ENCODE measurements at regions not wholly inside any gene's neighbourhood (a gene's known extent, or its start where the extent isn't known, plus 50 kb on each side); places are given as distances from the start of the nearest gene placed in this dataset.

DNA sequence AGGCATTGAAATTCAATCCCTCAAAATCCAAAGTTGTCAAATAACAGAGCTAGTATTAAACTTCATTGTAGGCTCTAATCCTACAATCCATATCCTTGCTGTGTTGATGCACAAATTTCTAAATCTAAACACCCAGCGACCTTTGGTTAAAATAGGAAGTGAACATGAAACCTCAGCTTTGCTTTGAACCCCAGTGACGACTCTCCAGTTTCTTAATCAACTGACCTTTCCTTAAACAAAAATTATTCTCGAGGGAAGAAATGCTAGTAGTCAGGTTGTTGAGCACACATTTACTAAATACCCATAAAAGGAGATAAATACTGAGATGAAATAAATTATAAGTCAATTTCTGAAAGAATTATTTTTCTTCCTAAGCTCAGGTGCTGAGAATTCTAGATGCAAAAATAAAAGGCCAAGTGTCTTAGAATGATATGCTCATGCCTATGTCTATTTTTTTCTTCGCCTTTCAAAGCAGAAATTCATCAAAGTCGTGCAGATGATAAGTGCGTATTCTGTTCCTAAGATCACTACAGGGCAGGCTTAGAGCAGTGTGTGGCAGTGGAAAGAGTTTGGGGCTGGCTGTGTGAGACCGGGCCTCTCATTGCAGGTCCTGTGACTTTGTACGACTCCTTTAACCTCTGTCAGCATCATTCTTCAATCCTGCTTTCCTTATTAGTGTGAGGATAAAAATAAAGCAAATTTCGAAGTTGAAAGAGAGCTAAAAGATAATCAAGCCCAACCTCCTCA lies 208.7 kb downstream of the PRL start:
- TF ChIP-seq CTCF (conservative IDR thresholded peaks at IDR 0.05): no peak
- Mint-ChIP-seq H3K4me3 (no peak overlapping the region), H3K36me3 (peaks cover 19% of the 10 kb centered on the region), H3K27me3 (no peaks in the 10 kb centered on the region), H3K9me3 (peaks cover 8% of the 10 kb centered on the region), H3K4me1 (ENCODE audit: unreplicated experiment) (peaks cover 14% of the 10 kb centered on the region), H3K27ac (no peak overlapping the region)
- no peak for DNase-seq (ENCODE audit: extremely low spot score, unreplicated experiment)

GRCh38 chr6:22091424-22091948 lies 205.3 kb downstream of the PRL start:
- DNase-seq (ENCODE audit: extremely low spot score, unreplicated experiment): no peak
- Mint-ChIP-seq H3K4me1 (ENCODE audit: unreplicated experiment) (peaks cover 21% of the 10 kb centered on the region), H3K27ac (no peak overlapping the region), H3K36me3 (no peaks in the 10 kb centered on the region), H3K4me3 (no peak overlapping the region), H3K9me3 (no peaks in the 10 kb centered on the region), H3K27me3 (no peaks in the 10 kb centered on the region)
- TF ChIP-seq CTCF (conservative IDR thresholded peaks at IDR 0.05): no peak

GRCh38 chr6:22095836-22096235 lies 201.0 kb downstream of the PRL start:
- no peak overlapping the region for H3K27ac Mint-ChIP-seq

GRCh38 chr6:22098601-22099031 lies 198.2 kb downstream of the PRL start:
- Mint-ChIP-seq H3K9me3 (peaks cover 5% of the 10 kb centered on the region), H3K36me3 (peaks cover 6% of the 10 kb centered on the region), H3K27me3 (no peaks in the 10 kb centered on the region), H3K4me1 (ENCODE audit: unreplicated experiment) (peaks cover 17% of the 10 kb centered on the region), H3K4me3 (no peak overlapping the region), H3K27ac (no peak overlapping the region)
- no peak for TF ChIP-seq CTCF (conservative IDR thresholded peaks at IDR 0.05)
- DNase-seq (ENCODE audit: extremely low spot score, unreplicated experiment): no peak

More at GRCh38 chr6:22095836-22096235, 201.0 kb downstream of the PRL start:
- H3K4me1 Mint-ChIP-seq (ENCODE audit: unreplicated experiment): peaks cover 17% of the 10 kb centered on the region
- H3K4me3 Mint-ChIP-seq: no peak overlapping the region
- H3K9me3 Mint-ChIP-seq: no peaks in the 10 kb centered on the region
- no peak for DNase-seq (ENCODE audit: extremely low spot score, unreplicated experiment)
- TF ChIP-seq CTCF (conservative IDR thresholded peaks at IDR 0.05): no peak
- no peaks in the 10 kb centered on the region for H3K27me3 Mint-ChIP-seq
- H3K36me3 Mint-ChIP-seq: no peaks in the 10 kb centered on the region

- peaks cover 5% of the 10 kb centered on the region for H3K9me3 Mint-ChIP-seq
- no peaks in the 10 kb centered on the region for H3K27me3 Mint-ChIP-seq
- H3K4me3 Mint-ChIP-seq: no peak overlapping the region
- DNase-seq (ENCODE audit: extremely low spot score, unreplicated experiment): no peak
- no peak for TF ChIP-seq CTCF (conservative IDR thresholded peaks at IDR 0.05)
- peaks cover 17% of the 10 kb centered on the region for H3K4me1 Mint-ChIP-seq (ENCODE audit: unreplicated experiment)
- peaks cover 6% of the 10 kb centered on the region for H3K36me3 Mint-ChIP-seq
- H3K27ac Mint-ChIP-seq: no peak overlapping the region
Measured at GRCh38 chr6:22099231-22099630, 197.6 kb downstream of the PRL start.

Measured in type B pancreatic cell (in vitro differentiated cells).